ENCODE measurements at regions not wholly inside any gene's neighbourhood (a gene's known extent, or its start where the extent isn't known, plus 50 kb on each side); places are given as distances from the start of the nearest gene placed in this dataset.

GRCh38 chr12:59911516-59911915 is 315.7 kb downstream of the SLC16A7 start (continued):
- TF ChIP-seq RXRA (IDR thresholded peaks at IDR 0.05), result no peak

- no peaks in the 10 kb centered on the region for H3K27me3 ChIP-seq (ENCODE audit: control insufficient read depth in 4 of 4, insufficient read depth in 4 of 4, low read length in 3 of 4)
- no peak overlapping the region for H3K4me3 ChIP-seq (ENCODE audit: low read depth in 1 of 3, low read length in 3 of 3)
- H3K27ac ChIP-seq (ENCODE audit: low read depth in 1 of 2, low read length in 2 of 2), result no peak overlapping the region
- TF ChIP-seq MAX (IDR thresholded peaks at IDR 0.05), result no peak
- no peak for TF ChIP-seq FOXA2 (IDR thresholded peaks at IDR 0.05)
- no peak for TF ChIP-seq ZBTB33 (IDR thresholded peaks at IDR 0.05)
- no peak for TF ChIP-seq HNF4A (conservative IDR thresholded peaks at IDR 0.05)
- TF ChIP-seq EGR1 (IDR thresholded peaks at IDR 0.05; ENCODE audit: low read depth in 2 of 2), result no peak
- TF ChIP-seq HNF4G (IDR thresholded peaks at IDR 0.05), result no peak
- TF ChIP-seq REST (IDR thresholded peaks at IDR 0.05), result no peak
- TF ChIP-seq RAD21 (IDR thresholded peaks at IDR 0.05), result no peak
- TF ChIP-seq NR2F2 (IDR thresholded peaks at IDR 0.05), result no peak
- TF ChIP-seq FOXA1 (IDR thresholded peaks at IDR 0.05), result no peak
- no peak for TF ChIP-seq RXRA (IDR thresholded peaks at IDR 0.05)
- H3K36me3 ChIP-seq (ENCODE audit: control insufficient read depth in 4 of 4, insufficient read depth in 3 of 4, low read depth in 1 of 4, low read length in 3 of 4), result no peaks in the 10 kb centered on the region
- no peaks in the 10 kb centered on the region for H3K9me3 ChIP-seq (ENCODE audit: control insufficient read depth in 4 of 4, low read length in 3 of 4)
- DNase-seq (ENCODE audit: low spot score), result no peak
- H3K4me1 ChIP-seq (ENCODE audit: control insufficient read depth in 4 of 4, insufficient read depth in 4 of 4, low read length in 3 of 4), result no peaks in the 10 kb centered on the region
- no peak overlapping the region for H3K9ac ChIP-seq (ENCODE audit: low read depth in 1 of 2, low read length in 2 of 2)
Observed at GRCh38 chr12:59916988-59917387, 321.2 kb downstream of the SLC16A7 start.

- H3K36me3 ChIP-seq (ENCODE audit: control insufficient read depth in 4 of 4, insufficient read depth in 3 of 4, low read depth in 1 of 4, low read length in 3 of 4), result no peaks in the 10 kb centered on the region
- 77% methylated on average over 1 of the region's 1 CpG for WGBS
- DNase-seq (ENCODE audit: low spot score), result no peak
- H3K27me3 ChIP-seq (ENCODE audit: control insufficient read depth in 4 of 4, insufficient read depth in 4 of 4, low read length in 3 of 4), result no peaks in the 10 kb centered on the region
- H3K27ac ChIP-seq (ENCODE audit: low read depth in 1 of 2, low read length in 2 of 2), result no peak overlapping the region
- peaks cover 0 to 4% (median 0%) of the 10 kb centered on the region in 4 donors for H3K9me3 ChIP-seq (ENCODE audit: control insufficient read depth in 4 of 4, low read length in 3 of 4)
- H3K4me1 ChIP-seq (ENCODE audit: control insufficient read depth in 4 of 4, insufficient read depth in 4 of 4, low read length in 3 of 4), result no peaks in the 10 kb centered on the region
- H3K9ac ChIP-seq (ENCODE audit: low read depth in 1 of 2, low read length in 2 of 2), result no peak overlapping the region
- no peak for TF ChIP-seq HNF4A (conservative IDR thresholded peaks at IDR 0.05)
- TF ChIP-seq GABPA (IDR thresholded peaks at IDR 0.05 in 1 of 2, conservative IDR thresholded peaks at IDR 0.05 in 1 of 2), result no peak
- H3K4me3 ChIP-seq (ENCODE audit: low read depth in 1 of 3, low read length in 3 of 3), result no peak overlapping the region
Observed at GRCh38 chr12:59927032-59927431, 331.2 kb downstream of the SLC16A7 start.
